ENCODE measurements at regions not wholly inside any gene's neighbourhood (a gene's known extent, or its start where the extent isn't known, plus 50 kb on each side); places are given as distances from the start of the nearest gene placed in this dataset.

- no peaks in the 10 kb centered on the region for H3K9me3 Mint-ChIP-seq (ENCODE audit: unreplicated experiment)
- H3K4me1 Mint-ChIP-seq (ENCODE audit: unreplicated experiment): no peaks in the 10 kb centered on the region
- no peak overlapping the region for H3K27ac Mint-ChIP-seq (ENCODE audit: unreplicated experiment)
- no peak for DNase-seq (ENCODE audit: low spot score)
- no peaks in the 10 kb centered on the region for H3K36me3 Mint-ChIP-seq (ENCODE audit: low read depth, unreplicated experiment)
- H3K4me3 Mint-ChIP-seq (ENCODE audit: unreplicated experiment): no peak overlapping the region
- no peaks in the 10 kb centered on the region for H3K27me3 Mint-ChIP-seq (ENCODE audit: unreplicated experiment)
- TF ChIP-seq CTCF (IDR thresholded peaks at IDR 0.05; ENCODE audit: unreplicated experiment): no peak
These were observed 884.4 kb upstream of the CELF2 start for GRCh38 chr10:10133281-10133680.

- no peak for DNase-seq (ENCODE audit: low spot score)
- no peaks in the 10 kb centered on the region for H3K27me3 Mint-ChIP-seq (ENCODE audit: unreplicated experiment)
- H3K4me3 Mint-ChIP-seq (ENCODE audit: unreplicated experiment): no peak overlapping the region
- H3K27ac Mint-ChIP-seq (ENCODE audit: unreplicated experiment): no peak overlapping the region
- H3K9me3 Mint-ChIP-seq (ENCODE audit: unreplicated experiment): no peaks in the 10 kb centered on the region
- no peaks in the 10 kb centered on the region for H3K36me3 Mint-ChIP-seq (ENCODE audit: low read depth, unreplicated experiment)
- TF ChIP-seq CTCF (IDR thresholded peaks at IDR 0.05; ENCODE audit: unreplicated experiment): no peak
- no peaks in the 10 kb centered on the region for H3K4me1 Mint-ChIP-seq (ENCODE audit: unreplicated experiment)
These were observed 879.0 kb upstream of the CELF2 start for GRCh38 chr10:10138685-10139084.

- Mint-ChIP-seq H3K27me3 (ENCODE audit: unreplicated experiment) (no peaks in the 10 kb centered on the region), H3K4me3 (ENCODE audit: unreplicated experiment) (no peak overlapping the region), H3K27ac (ENCODE audit: unreplicated experiment) (no peak overlapping the region), H3K4me1 (ENCODE audit: unreplicated experiment) (no peaks in the 10 kb centered on the region), H3K9me3 (ENCODE audit: unreplicated experiment) (no peaks in the 10 kb centered on the region), H3K36me3 (ENCODE audit: low read depth, unreplicated experiment) (no peaks in the 10 kb centered on the region)
- no peak for TF ChIP-seq CTCF (IDR thresholded peaks at IDR 0.05; ENCODE audit: unreplicated experiment)
- no peak for DNase-seq (ENCODE audit: low spot score)
These were observed 875.8 kb upstream of the CELF2 start for GRCh38 chr10:10141782-10142382.

- Mint-ChIP-seq H3K27ac (ENCODE audit: unreplicated experiment) (no peak overlapping the region), H3K9me3 (ENCODE audit: unreplicated experiment) (no peaks in the 10 kb centered on the region), H3K27me3 (ENCODE audit: unreplicated experiment) (no peaks in the 10 kb centered on the region), H3K4me1 (ENCODE audit: unreplicated experiment) (no peaks in the 10 kb centered on the region), H3K4me3 (ENCODE audit: unreplicated experiment) (no peak overlapping the region), H3K36me3 (ENCODE audit: low read depth, unreplicated experiment) (no peaks in the 10 kb centered on the region)
- DNase-seq (ENCODE audit: low spot score): no peak
- TF ChIP-seq CTCF (IDR thresholded peaks at IDR 0.05; ENCODE audit: unreplicated experiment): no peak
These were observed 871.1 kb upstream of the CELF2 start for GRCh38 chr10:10146604-10147003.

GRCh38 chr10:10149899-10150298 is 867.8 kb upstream of the CELF2 start:
- no peak for TF ChIP-seq CTCF (IDR thresholded peaks at IDR 0.05; ENCODE audit: unreplicated experiment)
- no peaks in the 10 kb centered on the region for H3K36me3 Mint-ChIP-seq (ENCODE audit: low read depth, unreplicated experiment)
- no peaks in the 10 kb centered on the region for H3K27me3 Mint-ChIP-seq (ENCODE audit: unreplicated experiment)
- H3K4me3 Mint-ChIP-seq (ENCODE audit: unreplicated experiment): no peak overlapping the region
- H3K4me1 Mint-ChIP-seq (ENCODE audit: unreplicated experiment): no peaks in the 10 kb centered on the region
- DNase-seq (ENCODE audit: low spot score): no peak
- H3K27ac Mint-ChIP-seq (ENCODE audit: unreplicated experiment): no peak overlapping the region
- H3K9me3 Mint-ChIP-seq (ENCODE audit: unreplicated experiment): no peaks in the 10 kb centered on the region
